ENCODE measurements at regions not wholly inside any gene's neighbourhood (a gene's known extent, or its start where the extent isn't known, plus 50 kb on each side); places are given as distances from the start of the nearest gene placed in this dataset.

- no peak overlapping the region for H2BK120ac ChIP-seq (ENCODE audit: low read depth, low read length, poor library complexity, severe bottlenecking)
- Mint-ChIP-seq H3K36me3 (ENCODE audit: insufficient read depth in 1 of 3, low read depth in 3 of 3) (no peaks in the 10 kb centered on the region), H3K9me3 (no peaks in the 10 kb centered on the region), H3K27ac (no peak overlapping the region), H3K4me1 (no peaks in the 10 kb centered on the region), H3K27me3 (ENCODE audit: low read depth) (no peaks in the 10 kb centered on the region), H3K4me3 (no peak overlapping the region)
- no peak overlapping the region for H2BK12ac ChIP-seq (ENCODE audit: insufficient read length, low read depth, low read length)
- no peaks in the 10 kb centered on the region for H3K27me3 ChIP-seq (ENCODE audit: insufficient read depth, low read length)
- H3K18ac ChIP-seq (ENCODE audit: insufficient read length, low read depth, low read length): no peak overlapping the region
- H3K9me3 ChIP-seq (ENCODE audit: control insufficient read depth, low read depth, low read length): no peaks in the 10 kb centered on the region
- H3K27ac ChIP-seq (ENCODE audit: insufficient read length, low read depth, low read length): no peak overlapping the region
- no peak overlapping the region for H3K4me2 ChIP-seq (ENCODE audit: insufficient read depth, insufficient read length, low read length)
- H3K14ac ChIP-seq (ENCODE audit: insufficient read depth, low read length): no peak overlapping the region
- H4K20me1 ChIP-seq (ENCODE audit: control insufficient read depth, insufficient read depth, insufficient read length): no peaks in the 10 kb centered on the region
- H3K4ac ChIP-seq (ENCODE audit: low read depth, low read length): no peak overlapping the region
- no peak overlapping the region for H3K56ac ChIP-seq (ENCODE audit: insufficient read length, low read depth, low read length)
- H2BK5ac ChIP-seq (ENCODE audit: insufficient read length, low read length): no peak overlapping the region
- no peak for DNase-seq
- H3K23ac ChIP-seq (ENCODE audit: insufficient read length, low read depth, low read length): no peak overlapping the region
- no peak overlapping the region for H2BK15ac ChIP-seq (ENCODE audit: low read depth, low read length)
- no peak overlapping the region for H4K5ac ChIP-seq (ENCODE audit: insufficient read length, low read depth, low read length)
- no peaks in the 10 kb centered on the region for H3K4me1 ChIP-seq (ENCODE audit: insufficient read depth, low read length)
- H2AK5ac ChIP-seq (ENCODE audit: insufficient read length, low read length): no peak overlapping the region
- H2BK20ac ChIP-seq (ENCODE audit: low read depth, low read length, poor library complexity, severe bottlenecking): no peak overlapping the region
- H2AFZ ChIP-seq (ENCODE audit: low read length): no peak overlapping the region
- H3K23me2 ChIP-seq (ENCODE audit: insufficient read length, low read depth, low read length, poor library complexity, severe bottlenecking): no peaks in the 10 kb centered on the region
- WGBS (ENCODE audit: extremely low coverage, insufficient read length, low lambda C conversion rate): no CpG with 5 or more reads among the region's 5 CpGs
- H4K8ac ChIP-seq (replicated peaks; ENCODE audit: insufficient read length, low read depth, low read length): no peak overlapping the region
- H3K79me2 ChIP-seq (ENCODE audit: insufficient read depth, low read length): no peaks in the 10 kb centered on the region
- TF ChIP-seq CTCF (conservative IDR thresholded peaks at IDR 0.05): no peak
- no peak overlapping the region for H3K9ac ChIP-seq (ENCODE audit: extremely low read depth, insufficient read length, low read length)
- no peak overlapping the region for H3T11ph ChIP-seq (ENCODE audit: low read length)
- H4K91ac ChIP-seq (ENCODE audit: insufficient read length, low read depth, low read length): no peak overlapping the region
- H3K79me1 ChIP-seq (ENCODE audit: insufficient read depth, low read depth, low read length, poor library complexity, severe bottlenecking): no peaks in the 10 kb centered on the region
These were observed 484.8 kb downstream of the MBD2 start for GRCh38 chr18:53739700-53740099.

All from H9 (cell line).